ENCODE measurements at regions not wholly inside any gene's neighbourhood (a gene's known extent, or its start where the extent isn't known, plus 50 kb on each side); places are given as distances from the start of the nearest gene placed in this dataset.
"Not testable (repeated sequence)": the region's sequence is repeated elsewhere in the genome, so short reads cannot be mapped to it uniquely, and the experiment has no call there.

- no peak for TF ChIP-seq CTCF (IDR thresholded peaks at IDR 0.05)
- no peak for DNase-seq (ENCODE audit: low spot score)
- ATAC-seq (ENCODE audit: low FRiP score): no peak
These were observed 708.6 kb upstream of the ZNF608 start for GRCh38 chr5:125455041-125455440.

- ATAC-seq (ENCODE audit: low FRiP score); DNase-seq (ENCODE audit: low spot score): not testable (repeated sequence)
These were observed 709.6 kb upstream of the ZNF608 start for GRCh38 chr5:125456005-125456404.

- no peak for DNase-seq (ENCODE audit: low spot score)
- no peak for ATAC-seq (ENCODE audit: low FRiP score)
- no peak for TF ChIP-seq CTCF (IDR thresholded peaks at IDR 0.05)
These were observed 711.2 kb upstream of the ZNF608 start for GRCh38 chr5:125457617-125458016.

- DNase-seq (ENCODE audit: low spot score); ATAC-seq (ENCODE audit: low FRiP score): not testable (repeated sequence)
These were observed 712.5 kb upstream of the ZNF608 start for GRCh38 chr5:125458949-125459348.

GRCh38 chr5:125461641-125462072 lies 715.2 kb upstream of the ZNF608 start:
- TF ChIP-seq CTCF (IDR thresholded peaks at IDR 0.05): no peak
- no peak for ATAC-seq (ENCODE audit: low FRiP score)

GRCh38 chr5:125463466-125464092 lies 717.1 kb upstream of the ZNF608 start:
- TF ChIP-seq CTCF (IDR thresholded peaks at IDR 0.05): no peak
- ATAC-seq (ENCODE audit: low FRiP score) (no peak), DNase-seq (ENCODE audit: low spot score) (no peak)

More at GRCh38 chr5:125461641-125462072, 715.2 kb upstream of the ZNF608 start:
- DNase-seq (ENCODE audit: low spot score): no peak

GRCh38 chr5:125464847-125465432 lies 718.5 kb upstream of the ZNF608 start:
- ATAC-seq (ENCODE audit: low FRiP score) (no peak), DNase-seq (ENCODE audit: low spot score) (no peak)
- no peak for TF ChIP-seq CTCF (IDR thresholded peaks at IDR 0.05)

- DNase-seq (ENCODE audit: low spot score) (no peak), ATAC-seq (ENCODE audit: low FRiP score) (no peak)
- no peak for TF ChIP-seq CTCF (IDR thresholded peaks at IDR 0.05)
These were observed 719.3 kb upstream of the ZNF608 start for GRCh38 chr5:125465703-125466102.

Measured in omental fat pad (tissue), 3 donors.